Caco-2 (cell line): ENCODE measurements at regions not wholly inside any gene's neighbourhood (a gene's known extent, or its start where the extent isn't known, plus 50 kb on each side); places are given as distances from the start of the nearest gene placed in this dataset.

ENCODE experiments used
- BruUV-seq: library from RNA; stranded (reverse); fragments of 400-500 nt; replicated peaks from 2 replicates; lab custom pipeline; 2021; lab: Mats Ljungman, UMichigan
- CTCF ChIA-PET: fragments of 300-600 bp; sonication (Branson Sonifier 250); formaldehyde crosslinking; loops from one replicate; lab custom pipeline; 2022; ENCODE audit warnings: antibody characterized with exemption; lab: Charles Lee
- POLR2A ChIA-PET: fragments of 300-600 bp; sonication (Branson Sonifier 250); formaldehyde crosslinking; loops from one replicate; lab custom pipeline; 2022; ENCODE audit warnings: antibody characterized with exemption; lab: Charles Lee
- DNase-seq, 2 experiments: peaks; one replicate each; pipeline versions ENCODE4 v3.0.0 to v3.0.0-alpha.2; 2020 to 2022
- H3K27me3 ChIP-seq: replicated peaks from 2 replicates; pipeline ENCODE4 v1.6.0; 2011; ENCODE audit warnings: low read length; ENCODE audit not compliant: control insufficient read depth, insufficient read depth
- H3K36me3 ChIP-seq: 2 replicates; pipeline ENCODE4 v1.5.1; 2011; ENCODE audit warnings: low read length; ENCODE audit not compliant: control insufficient read depth, insufficient read depth
- H3K4me1 ChIP-seq: fragments of 250-450 bp; sonication (Bioruptor Pico); 2 replicates; pipeline ENCODE4 v1.5.1; 2020; ENCODE audit warnings: mild to moderate bottlenecking
- H3K4me3 ChIP-seq: 2 replicates; pipeline ENCODE4 v1.5.1; 2011; ENCODE audit warnings: low read depth, mild to moderate bottlenecking, control low read depth, low read length
- H3K9me3 ChIP-seq: fragments of 250-450 bp; sonication (Bioruptor Pico); 2 replicates; pipeline ENCODE4 v1.5.1; 2020; ENCODE audit warnings: mild to moderate bottlenecking, moderate library complexity
- H3K27ac Mint-ChIP-seq: one replicate; pipeline ENCODE4 v1.8.0; 2022; ENCODE audit warnings: mixed read lengths; ENCODE audit not compliant: unreplicated experiment
- H3K27me3 Mint-ChIP-seq: one replicate; pipeline ENCODE4 v1.8.0; 2022; ENCODE audit warnings: mixed read lengths; ENCODE audit not compliant: insufficient read depth, unreplicated experiment
- H3K36me3 Mint-ChIP-seq: one replicate; pipeline ENCODE4 v1.8.0; 2022; ENCODE audit warnings: mild to moderate bottlenecking, mixed read lengths; ENCODE audit not compliant: insufficient read depth, unreplicated experiment
- H3K4me1 Mint-ChIP-seq: one replicate; pipeline ENCODE4 v1.8.0; 2022; ENCODE audit warnings: low read depth, mixed read lengths; ENCODE audit not compliant: unreplicated experiment
- H3K4me3 Mint-ChIP-seq: one replicate; pipeline ENCODE4 v1.8.0; 2022; ENCODE audit warnings: mild to moderate bottlenecking, moderate library complexity, mixed read lengths; ENCODE audit not compliant: unreplicated experiment
- H3K9me3 Mint-ChIP-seq: one replicate; pipeline ENCODE4 v1.8.0; 2022; ENCODE audit warnings: mixed read lengths; ENCODE audit not compliant: unreplicated experiment
- CTCF ChIP-seq, 2 experiments: fragments of 200-600 bp in 1 of 2; IDR thresholded peaks; 1 replicate in 1 of 2; 2 replicates in 1 of 2; pipeline versions ENCODE4 v1.5.1 to v1.8.0; 2011 to 2022; ENCODE audit warnings: antibody characterized with exemption in 1 of 2, control low read depth in 1 of 2, inconsistent platforms in 1 of 2, low read depth in 1 of 2, low read length in 1 of 2, mild to moderate bottlenecking in 1 of 2, moderate library complexity in 1 of 2; ENCODE audit not compliant: insufficient read depth in 1 of 2, severe bottlenecking in 1 of 2, unreplicated experiment in 1 of 2
- intact Hi-C: fragments of 100-400 bp; cut with micrococcal nuclease; formaldehyde crosslinking; loops from one replicate; pipeline ENCODE4 v1.10.0; 2022; ENCODE audit not compliant: unreplicated experiment

DNA sequence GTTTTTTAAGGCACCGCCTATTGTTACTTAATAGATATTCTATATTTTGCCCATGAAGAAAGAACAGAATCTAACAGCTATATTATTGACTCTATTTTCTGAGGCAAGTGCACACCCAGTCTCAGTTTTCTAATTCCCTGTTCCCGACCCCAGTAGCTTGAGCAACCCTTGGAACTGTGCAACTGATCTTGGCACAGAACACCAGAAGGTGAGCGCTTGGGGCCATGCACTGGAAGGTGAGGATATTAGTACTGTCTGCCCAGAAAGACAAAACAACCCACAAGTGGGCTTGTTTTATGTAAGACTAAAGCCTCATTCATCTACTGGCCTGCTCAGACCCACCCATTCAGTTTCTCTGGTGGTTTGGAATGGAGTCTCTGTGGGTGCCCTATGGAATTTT, 188.8 kb upstream of the LINC00305 start:
- Histone ChIP-seq H3K9me3 (no peaks in the 10 kb centered on the region), H3K4me1 (no peaks in the 10 kb centered on the region), H3K4me3 (no peak overlapping the region), H3K36me3 (no peaks in the 10 kb centered on the region), H3K27me3 (no peaks in the 10 kb centered on the region)
- CTCF ChIA-PET: no interaction called here
- Mint-ChIP-seq H3K4me3 (no peak overlapping the region), H3K27ac (no peak overlapping the region), H3K4me1 (no peaks in the 10 kb centered on the region), H3K9me3 (no peaks in the 10 kb centered on the region), H3K36me3 (no peaks in the 10 kb centered on the region), H3K27me3 (no peaks in the 10 kb centered on the region)
- POLR2A ChIA-PET: no interaction called here
- no peak for DNase-seq
- no TSS peak for BruUV-seq
- intact Hi-C loops: loop anchor here (10.0 kb wide), 1 partner anchor 243 kb away; no protein-coding TSS in a partner anchor
- TF ChIP-seq CTCF (IDR thresholded peaks at IDR 0.05; ENCODE audit: insufficient read depth in 1 of 2, low read depth in 1 of 2, low read length in 1 of 2, severe bottlenecking in 1 of 2, unreplicated experiment in 1 of 2): no peak

GRCh38 chr18:64337018-64337417, 188.1 kb upstream of the LINC00305 start:
- H3K36me3 Mint-ChIP-seq: no peaks in the 10 kb centered on the region
- Histone ChIP-seq H3K4me1 (no peaks in the 10 kb centered on the region), H3K4me3 (no peak overlapping the region), H3K9me3 (no peaks in the 10 kb centered on the region), H3K27me3 (no peaks in the 10 kb centered on the region), H3K36me3 (no peaks in the 10 kb centered on the region)
- intact Hi-C loops: loop anchor here (10.0 kb wide), 1 partner anchor 242 kb away; no protein-coding TSS in a partner anchor
- no peaks in the 10 kb centered on the region for H3K4me1 Mint-ChIP-seq
- TF ChIP-seq CTCF (IDR thresholded peaks at IDR 0.05; ENCODE audit: insufficient read depth in 1 of 2, low read depth in 1 of 2, low read length in 1 of 2, severe bottlenecking in 1 of 2, unreplicated experiment in 1 of 2): no peak
- H3K4me3 Mint-ChIP-seq: no peak overlapping the region
- no peaks in the 10 kb centered on the region for H3K27me3 Mint-ChIP-seq
- ChIA-PET CTCF (no interaction called here), POLR2A (no interaction called here)
- no peak for DNase-seq
- no peaks in the 10 kb centered on the region for H3K9me3 Mint-ChIP-seq
- BruUV-seq: no TSS peak
- no peak overlapping the region for H3K27ac Mint-ChIP-seq

DNA sequence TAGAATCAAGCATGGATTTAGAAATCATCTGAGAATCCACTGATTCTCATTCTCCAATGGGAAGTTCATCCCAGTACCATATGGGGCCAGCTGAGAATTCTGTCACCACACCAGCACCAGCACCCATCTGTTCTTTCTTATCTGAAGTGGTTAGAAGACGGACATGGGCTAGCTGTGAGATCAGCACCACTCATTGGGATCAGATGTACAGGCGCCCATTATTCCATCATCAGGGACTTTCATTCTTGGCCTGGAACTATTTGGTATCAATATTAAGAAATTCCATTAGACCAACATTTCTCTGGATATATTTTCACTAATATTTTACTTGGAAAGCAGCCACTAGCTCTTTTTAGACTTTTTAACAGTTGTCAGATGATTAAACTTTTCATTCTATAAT, 185.9 kb upstream of the LINC00305 start:
- intact Hi-C loops: loop anchor here (10.0 kb wide), 1 partner anchor 240 kb away; no protein-coding TSS in a partner anchor
- H3K27me3 Mint-ChIP-seq: no peaks in the 10 kb centered on the region
- Histone ChIP-seq H3K4me3 (no peak overlapping the region), H3K27me3 (no peaks in the 10 kb centered on the region), H3K9me3 (no peaks in the 10 kb centered on the region), H3K36me3 (no peaks in the 10 kb centered on the region), H3K4me1 (no peaks in the 10 kb centered on the region)
- DNase-seq: no peak
- ChIA-PET CTCF (no interaction called here), POLR2A (no interaction called here)
- no TSS peak for BruUV-seq
- H3K9me3 Mint-ChIP-seq: no peaks in the 10 kb centered on the region
- no peak for TF ChIP-seq CTCF (IDR thresholded peaks at IDR 0.05; ENCODE audit: insufficient read depth in 1 of 2, low read depth in 1 of 2, low read length in 1 of 2, severe bottlenecking in 1 of 2, unreplicated experiment in 1 of 2)
- H3K4me3 Mint-ChIP-seq: no peak overlapping the region
- no peaks in the 10 kb centered on the region for H3K4me1 Mint-ChIP-seq
- H3K36me3 Mint-ChIP-seq: no peaks in the 10 kb centered on the region
- no peak overlapping the region for H3K27ac Mint-ChIP-seq
